Peyer's patch (tissue), 4 donors: ENCODE measurements at regions not wholly inside any gene's neighbourhood (a gene's known extent, or its start where the extent isn't known, plus 50 kb on each side); places are given as distances from the start of the nearest gene placed in this dataset.

Source experiments
- CTCF ChIP-seq, 6 experiments: fragments of 450-650 bp in 4 of 6; fragments of 200-600 bp in 2 of 6; sonication (generic) in 1 of 6; IDR thresholded peaks; one replicate each; pipeline ENCODE4 v1.5.1; 2017 to 2019; ENCODE audit warnings: antibody characterized with exemption in 6 of 6, mild to moderate bottlenecking in 3 of 6, moderate library complexity in 1 of 6
- POLR2A ChIP-seq, 2 donors: fragments of 450-650 bp; IDR thresholded peaks; one replicate each; pipeline ENCODE4 v1.5.1; 2017; ENCODE audit warnings: antibody characterized with exemption in 2 of 2, mild to moderate bottlenecking in 2 of 2, moderate library complexity in 2 of 2

DNA sequence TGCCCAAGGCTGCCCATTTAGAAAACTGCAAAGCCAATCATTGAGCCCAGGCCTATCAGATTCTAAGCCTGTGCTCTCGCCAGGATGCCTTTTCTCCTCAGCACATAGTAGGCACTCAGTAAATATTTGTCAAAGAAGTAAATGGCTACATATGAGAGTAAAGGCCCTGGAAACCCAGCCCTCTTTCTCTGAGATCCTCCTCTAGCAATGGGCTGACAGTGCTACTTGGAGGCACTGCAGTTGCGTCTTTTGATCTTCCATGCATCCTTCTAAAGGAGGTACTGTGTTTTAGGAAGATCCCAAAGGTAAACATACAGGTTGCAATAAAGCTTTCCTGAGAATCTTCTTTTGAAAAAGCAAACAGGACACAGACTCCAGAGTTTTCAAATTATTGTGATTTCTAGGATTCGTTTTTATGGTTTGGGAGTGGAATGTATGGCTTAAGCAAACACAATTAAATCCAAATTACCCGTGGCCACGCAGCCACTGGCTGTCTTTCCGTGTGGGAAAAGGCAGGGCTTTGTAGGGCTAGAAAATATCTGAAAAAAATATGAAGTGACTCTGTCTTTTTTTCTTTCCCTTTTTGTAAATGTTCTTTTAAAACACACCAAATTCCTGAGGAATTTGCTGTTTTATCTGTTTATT, 151.3 kb upstream of the BMPER start:
- TF ChIP-seq CTCF (IDR thresholded peaks at IDR 0.05) (no peak), POLR2A (IDR thresholded peaks at IDR 0.05) (no peak)
